Sigmoid colon (tissue), 4 donors: ENCODE measurements at regions not wholly inside any gene's neighbourhood (a gene's known extent, or its start where the extent isn't known, plus 50 kb on each side); places are given as distances from the start of the nearest gene placed in this dataset.

Experiments
- POLR2AphosphoS5 ChIP-seq, 4 donors: sonication (generic); formaldehyde crosslinking; IDR thresholded peaks; one replicate each; pipeline ENCODE4 v1.6.1; 2017; ENCODE audit warnings: antibody characterized with exemption in 4 of 4
- TF ChIP-seq, protein P1 (sequence below), 4 experiments: fragments of 450-650 bp in 3 of 4; fragments of 200-600 bp in 1 of 4; IDR thresholded peaks; one replicate each; pipeline ENCODE4 v1.5.1; 2016 to 2019; ENCODE audit warnings: antibody characterized with exemption in 4 of 4, mild to moderate bottlenecking in 3 of 4, moderate library complexity in 2 of 4

GRCh38 chr9:21609506-21609905 is 127.4 kb upstream of the IFNE start:
- no peak for TF ChIP-seq POLR2AphosphoS5 (IDR thresholded peaks at IDR 0.05)
- TF ChIP-seq, protein P1, sequence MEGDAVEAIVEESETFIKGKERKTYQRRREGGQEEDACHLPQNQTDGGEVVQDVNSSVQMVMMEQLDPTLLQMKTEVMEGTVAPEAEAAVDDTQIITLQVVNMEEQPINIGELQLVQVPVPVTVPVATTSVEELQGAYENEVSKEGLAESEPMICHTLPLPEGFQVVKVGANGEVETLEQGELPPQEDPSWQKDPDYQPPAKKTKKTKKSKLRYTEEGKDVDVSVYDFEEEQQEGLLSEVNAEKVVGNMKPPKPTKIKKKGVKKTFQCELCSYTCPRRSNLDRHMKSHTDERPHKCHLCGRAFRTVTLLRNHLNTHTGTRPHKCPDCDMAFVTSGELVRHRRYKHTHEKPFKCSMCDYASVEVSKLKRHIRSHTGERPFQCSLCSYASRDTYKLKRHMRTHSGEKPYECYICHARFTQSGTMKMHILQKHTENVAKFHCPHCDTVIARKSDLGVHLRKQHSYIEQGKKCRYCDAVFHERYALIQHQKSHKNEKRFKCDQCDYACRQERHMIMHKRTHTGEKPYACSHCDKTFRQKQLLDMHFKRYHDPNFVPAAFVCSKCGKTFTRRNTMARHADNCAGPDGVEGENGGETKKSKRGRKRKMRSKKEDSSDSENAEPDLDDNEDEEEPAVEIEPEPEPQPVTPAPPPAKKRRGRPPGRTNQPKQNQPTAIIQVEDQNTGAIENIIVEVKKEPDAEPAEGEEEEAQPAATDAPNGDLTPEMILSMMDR (IDR thresholded peaks at IDR 0.05), result no peak
